Lower leg skin (tissue), 3 donors: ENCODE measurements at regions not wholly inside any gene's neighbourhood (a gene's known extent, or its start where the extent isn't known, plus 50 kb on each side); places are given as distances from the start of the nearest gene placed in this dataset.
"Not testable (repeated sequence)": the region's sequence is repeated elsewhere in the genome, so short reads cannot be mapped to it uniquely, and the experiment has no call there.

Experiments used
- CTCF ChIP-seq, 3 donors: fragments of 450-650 bp; IDR thresholded peaks; one replicate each; pipeline ENCODE4 v1.5.1; 2016; ENCODE audit warnings: antibody characterized with exemption in 3 of 3, mild to moderate bottlenecking in 3 of 3, moderate library complexity in 2 of 3
- POLR2A ChIP-seq, 2 donors: fragments of 450-650 bp; IDR thresholded peaks; one replicate each; pipeline ENCODE4 v1.6.1; 2016 to 2017; ENCODE audit warnings: antibody characterized with exemption in 2 of 2, mild to moderate bottlenecking in 1 of 2, moderate library complexity in 1 of 2

GRCh38 chr9:25045469-25045868, 499.8 kb upstream of the IZUMO3 start:
- TF ChIP-seq POLR2A, CTCF (IDR thresholded peaks at IDR 0.05): not testable (repeated sequence)
